ENCODE measurements at regions not wholly inside any gene's neighbourhood (a gene's known extent, or its start where the extent isn't known, plus 50 kb on each side); places are given as distances from the start of the nearest gene placed in this dataset.

DNA sequence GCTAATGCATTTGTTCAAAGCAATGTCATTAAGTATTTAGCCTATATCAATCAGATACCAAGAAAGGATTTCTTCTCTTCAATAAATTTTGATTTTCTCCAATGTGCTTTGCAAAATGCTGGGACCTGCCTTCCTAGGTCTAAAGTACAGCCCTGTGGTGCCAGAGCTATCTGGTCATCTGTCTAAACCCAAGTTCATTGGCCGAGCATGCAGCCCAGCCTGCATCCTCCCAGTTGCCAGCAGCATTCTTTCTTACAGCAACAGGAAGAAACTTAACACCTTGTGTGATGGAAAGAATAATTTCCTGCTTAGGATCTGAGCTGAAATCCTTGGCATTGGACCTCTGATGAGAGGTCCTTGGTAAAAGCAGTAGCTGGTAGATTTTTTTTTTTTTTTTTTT, 310.0 kb downstream of the RBM26 start:
- H3K36me3 Mint-ChIP-seq (ENCODE audit: low read depth) = no peaks in the 10 kb centered on the region
- no peak for DNase-seq
- no peaks in the 10 kb centered on the region for H3K9me3 Mint-ChIP-seq
- no peaks in the 10 kb centered on the region for H3K4me1 Mint-ChIP-seq
- no peak overlapping the region for H3K27ac Mint-ChIP-seq
- no peak overlapping the region for H3K4me3 Mint-ChIP-seq
- intact Hi-C loops (cut with micrococcal nuclease) = no loop called here
- peaks cover 2% of the 10 kb centered on the region for H3K27me3 Mint-ChIP-seq

DNA sequence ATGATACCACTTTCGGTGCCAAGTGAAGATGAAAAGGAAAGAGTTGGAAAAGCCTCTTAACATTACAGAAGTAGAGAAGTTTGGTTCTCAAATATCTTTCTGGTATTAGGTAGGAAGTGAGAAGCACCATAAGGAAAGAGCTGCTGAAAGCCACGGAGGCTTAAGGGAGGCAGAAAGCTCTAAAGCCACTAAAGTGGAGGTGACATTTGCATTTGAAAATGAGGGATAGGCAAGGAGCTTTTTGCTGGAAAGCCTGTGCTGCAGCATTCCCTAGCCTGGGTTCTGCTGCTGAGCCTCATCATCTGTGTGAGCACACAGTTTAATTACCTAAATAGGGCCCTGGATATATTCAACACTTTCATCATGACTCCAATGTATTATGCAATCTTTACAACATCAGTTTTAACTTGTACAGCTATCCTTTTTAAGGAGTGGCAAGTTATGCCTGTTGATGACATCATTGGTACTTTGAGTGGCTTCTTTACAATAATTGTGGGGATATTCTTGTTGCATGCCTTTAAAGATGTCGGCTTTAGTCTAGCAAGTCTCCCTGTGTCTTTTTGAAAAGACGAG, 315.4 kb downstream of the RBM26 start:
- Mint-ChIP-seq H3K4me1 (no peaks in the 10 kb centered on the region), H3K4me3 (no peak overlapping the region), H3K36me3 (ENCODE audit: low read depth) (no peaks in the 10 kb centered on the region), H3K27me3 (peaks cover 9% of the 10 kb centered on the region), H3K27ac (no peak overlapping the region), H3K9me3 (no peaks in the 10 kb centered on the region)
- DNase-seq = no peak
- intact Hi-C loops (cut with micrococcal nuclease) = no loop called here

DNA sequence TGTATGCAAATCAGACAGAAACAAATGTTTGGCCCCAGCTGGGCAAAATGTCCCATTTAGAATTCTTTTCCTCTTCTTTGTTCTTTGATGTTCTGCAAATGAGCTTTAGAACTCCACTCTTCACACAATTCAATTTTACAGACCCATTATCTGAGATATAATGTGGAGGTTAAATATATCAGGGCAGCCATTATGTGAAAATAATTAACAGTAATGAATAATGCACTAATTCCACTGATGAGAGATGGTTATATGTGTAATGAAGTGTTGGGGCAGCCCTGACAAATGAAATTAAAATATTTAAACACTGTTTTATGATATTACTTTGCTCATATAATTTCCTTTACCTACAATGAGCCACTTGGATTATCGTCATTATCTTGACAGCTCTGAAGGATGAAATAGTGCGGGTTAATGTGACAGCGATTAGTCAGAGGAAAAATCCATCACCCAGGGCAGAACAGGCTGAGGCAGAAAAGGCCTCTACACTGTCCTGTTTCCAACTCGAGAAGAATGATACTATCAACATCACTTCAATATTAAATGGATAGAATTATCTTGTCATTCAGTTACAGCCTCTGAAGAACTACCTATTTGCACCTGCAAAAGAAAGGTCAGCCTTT, 321.1 kb downstream of the RBM26 start:
- Mint-ChIP-seq H3K9me3 (no peaks in the 10 kb centered on the region), H3K27ac (no peak overlapping the region), H3K27me3 (peaks cover 4% of the 10 kb centered on the region), H3K4me3 (no peak overlapping the region), H3K36me3 (ENCODE audit: low read depth) (no peaks in the 10 kb centered on the region), H3K4me1 (no peaks in the 10 kb centered on the region)
- intact Hi-C loops (cut with micrococcal nuclease) = no loop called here
- no peak for DNase-seq

DNA sequence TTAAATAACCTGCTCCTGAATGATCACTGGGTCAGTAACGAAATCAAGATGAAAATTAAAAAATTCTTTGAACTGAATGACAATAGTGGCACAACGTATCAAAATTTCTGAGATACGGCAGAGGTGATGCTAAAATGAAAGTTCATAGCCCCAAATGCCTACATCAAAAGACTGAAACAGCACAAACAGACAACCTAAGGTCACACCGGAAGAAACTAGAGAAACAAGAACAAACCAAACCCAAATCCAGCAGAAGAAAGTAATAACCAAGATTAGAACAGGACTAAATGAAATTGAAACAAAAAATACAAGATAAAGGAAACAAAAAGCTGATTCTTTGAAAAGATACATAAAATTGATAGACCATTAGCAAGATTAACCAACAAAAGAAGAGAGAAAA, 324.1 kb downstream of the RBM26 start:
- DNase-seq = no peak
- Mint-ChIP-seq H3K27ac (no peak overlapping the region), H3K27me3 (peaks cover 2% of the 10 kb centered on the region), H3K9me3 (no peaks in the 10 kb centered on the region), H3K36me3 (ENCODE audit: low read depth) (no peaks in the 10 kb centered on the region), H3K4me1 (peaks cover 5% of the 10 kb centered on the region), H3K4me3 (no peak overlapping the region)
- intact Hi-C loops (cut with micrococcal nuclease) = no loop called here

DNA sequence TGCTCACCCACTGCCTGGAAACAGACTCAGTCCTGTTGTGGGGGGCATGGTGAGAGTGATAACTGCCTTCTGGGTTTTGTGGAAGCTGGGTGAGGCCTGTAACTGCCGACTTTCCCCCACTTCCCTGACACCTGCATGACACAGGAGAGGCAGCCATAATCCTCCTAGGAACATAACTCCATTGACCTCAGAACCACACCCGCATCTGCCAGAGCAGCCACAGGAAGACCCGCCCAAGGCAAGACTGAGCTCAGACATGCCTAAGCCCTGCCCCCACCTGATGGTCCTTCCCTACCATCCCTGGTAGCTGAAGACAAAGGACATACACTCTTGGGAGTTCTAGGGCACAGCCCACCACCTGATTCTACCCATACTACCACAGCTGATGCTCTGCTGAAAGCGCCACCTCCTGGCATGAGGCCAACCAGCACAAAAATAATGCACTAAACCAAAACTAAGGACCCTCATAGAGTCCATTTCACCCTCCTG, 326.7 kb downstream of the RBM26 start:
- H3K4me3 Mint-ChIP-seq = no peak overlapping the region
- H3K4me1 Mint-ChIP-seq = peaks cover 5% of the 10 kb centered on the region
- peaks cover 6% of the 10 kb centered on the region for H3K27me3 Mint-ChIP-seq
- DNase-seq = no peak
- intact Hi-C loops (cut with micrococcal nuclease) = no loop called here
- no peaks in the 10 kb centered on the region for H3K36me3 Mint-ChIP-seq (ENCODE audit: low read depth)
- H3K27ac Mint-ChIP-seq = no peak overlapping the region
- H3K9me3 Mint-ChIP-seq = no peaks in the 10 kb centered on the region

DNA sequence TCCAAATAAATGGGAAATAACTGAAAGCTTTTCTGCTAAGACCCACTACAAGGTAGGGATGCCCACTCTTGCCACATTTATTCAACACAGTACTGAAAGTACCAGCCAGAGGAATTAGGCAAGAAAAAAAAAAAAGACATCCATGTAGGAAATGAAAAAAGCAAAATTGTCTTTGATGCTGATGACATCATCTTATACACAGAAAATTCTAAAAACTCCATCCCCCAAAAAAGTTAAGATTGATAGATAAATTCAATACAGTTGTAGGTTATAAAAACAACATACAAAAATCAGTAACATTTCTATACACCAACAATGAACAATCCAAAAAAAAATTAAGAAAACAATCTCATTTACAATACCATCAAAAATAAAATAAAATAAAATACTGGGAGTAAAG, 330.4 kb downstream of the RBM26 start:
- no peaks in the 10 kb centered on the region for H3K36me3 Mint-ChIP-seq (ENCODE audit: low read depth)
- H3K4me1 Mint-ChIP-seq = peaks cover 5% of the 10 kb centered on the region
- H3K4me3 Mint-ChIP-seq = no peak overlapping the region
- peaks cover 11% of the 10 kb centered on the region for H3K27me3 Mint-ChIP-seq
- intact Hi-C loops (cut with micrococcal nuclease) = no loop called here
- no peak overlapping the region for H3K27ac Mint-ChIP-seq
- H3K9me3 Mint-ChIP-seq = no peaks in the 10 kb centered on the region
- DNase-seq = no peak

DNA sequence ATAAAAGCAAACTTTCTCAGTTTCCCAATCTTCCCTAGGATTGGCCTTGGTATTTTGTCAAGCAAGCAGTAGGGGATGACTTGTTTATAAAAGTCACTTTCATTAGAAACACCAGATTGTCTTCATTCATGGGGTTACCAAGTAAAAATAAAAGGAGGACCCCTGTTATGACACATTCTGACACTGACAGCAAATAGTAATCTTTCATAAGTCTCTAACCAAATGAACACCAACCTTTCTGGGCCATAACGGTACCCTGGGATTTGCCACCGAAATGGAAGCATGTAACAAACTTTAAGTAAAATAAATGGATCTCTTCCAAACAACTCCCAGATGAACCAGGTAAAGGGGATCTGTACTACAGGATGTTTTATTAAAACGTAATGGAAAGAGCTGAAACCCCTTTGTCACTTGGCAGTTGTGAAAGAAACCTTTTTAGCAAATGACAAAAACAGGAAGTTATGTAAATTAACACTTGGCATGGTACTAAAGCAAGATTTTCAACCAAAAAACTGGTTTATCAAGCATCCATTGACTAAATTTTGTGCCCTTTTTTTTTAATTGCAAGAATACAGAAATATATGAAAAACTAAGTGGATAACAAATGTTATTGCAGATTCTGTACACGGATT, 335.6 kb downstream of the RBM26 start:
- Mint-ChIP-seq H3K27ac (no peak overlapping the region), H3K4me1 (no peaks in the 10 kb centered on the region), H3K9me3 (no peaks in the 10 kb centered on the region), H3K27me3 (peaks cover 17% of the 10 kb centered on the region), H3K4me3 (no peak overlapping the region), H3K36me3 (ENCODE audit: low read depth) (no peaks in the 10 kb centered on the region)
- DNase-seq = no peak
- intact Hi-C loops (cut with micrococcal nuclease) = no loop called here

DNA sequence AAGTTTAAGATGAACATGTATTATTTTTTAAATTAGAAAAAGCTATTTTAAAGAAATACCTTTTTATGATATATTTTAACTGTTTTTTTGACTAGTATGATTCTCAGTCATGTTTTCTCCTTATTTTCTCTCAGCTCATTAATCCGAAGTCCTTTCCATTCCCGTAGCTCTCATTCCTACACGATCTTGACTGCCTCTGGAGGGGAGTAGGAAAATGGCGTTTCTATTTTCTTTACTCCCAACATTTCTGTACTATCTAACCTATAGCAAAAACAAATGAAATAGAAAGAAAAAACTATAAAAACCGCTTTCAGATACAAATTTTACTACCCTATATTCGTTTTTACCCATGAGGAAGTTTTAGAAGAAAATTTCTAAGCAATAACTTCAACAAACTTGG, 343.8 kb downstream of the RBM26 start:
- no peak for DNase-seq
- intact Hi-C loops (cut with micrococcal nuclease) = no loop called here
- Mint-ChIP-seq H3K4me3 (no peak overlapping the region), H3K9me3 (no peaks in the 10 kb centered on the region), H3K36me3 (ENCODE audit: low read depth) (no peaks in the 10 kb centered on the region), H3K4me1 (no peaks in the 10 kb centered on the region), H3K27ac (no peak overlapping the region), H3K27me3 (peaks cover 1% of the 10 kb centered on the region)

DNA sequence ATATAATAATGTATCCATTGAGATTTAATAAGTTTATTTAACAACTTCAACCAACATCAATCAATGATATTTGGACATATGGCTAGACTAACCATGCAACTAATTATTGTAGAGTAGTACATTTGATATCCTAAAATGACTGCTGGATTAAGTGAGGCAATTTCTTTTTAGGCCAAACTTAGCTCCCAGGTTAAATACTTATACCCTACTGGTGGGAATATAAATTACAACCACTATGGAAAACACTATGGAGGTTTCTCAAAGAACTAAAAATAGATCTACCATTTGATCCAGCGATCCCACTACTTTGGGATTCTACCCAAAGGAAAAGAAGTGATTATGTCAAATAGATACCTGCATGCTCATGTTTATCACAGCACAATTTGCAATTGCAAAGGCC, 345.8 kb downstream of the RBM26 start:
- H3K4me1 Mint-ChIP-seq = no peaks in the 10 kb centered on the region
- peaks cover 1% of the 10 kb centered on the region for H3K27me3 Mint-ChIP-seq
- H3K4me3 Mint-ChIP-seq = no peak overlapping the region
- no peaks in the 10 kb centered on the region for H3K9me3 Mint-ChIP-seq
- H3K27ac Mint-ChIP-seq = no peak overlapping the region
- intact Hi-C loops (cut with micrococcal nuclease) = no loop called here
- no peaks in the 10 kb centered on the region for H3K36me3 Mint-ChIP-seq (ENCODE audit: low read depth)
- DNase-seq = no peak

DNA sequence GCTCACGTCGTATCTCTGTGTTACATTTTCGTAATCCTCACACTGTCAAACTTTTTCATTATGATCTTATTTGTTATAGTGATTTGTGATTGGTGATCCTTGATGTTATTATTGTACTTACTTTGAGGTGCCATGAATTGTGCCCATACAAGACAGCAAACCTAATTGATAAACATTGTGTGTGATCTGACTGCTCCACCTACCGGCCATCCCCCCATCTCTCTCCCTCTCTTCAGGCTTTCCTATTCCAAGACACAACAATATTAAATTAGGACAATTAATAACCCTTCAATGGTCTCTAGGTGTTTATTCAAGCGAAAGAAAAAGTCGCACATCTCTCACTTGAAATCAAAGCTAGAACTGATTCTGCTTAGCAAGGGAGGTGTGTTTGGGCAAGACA, 349.3 kb downstream of the RBM26 start:
- Mint-ChIP-seq H3K27ac (no peak overlapping the region), H3K9me3 (no peaks in the 10 kb centered on the region), H3K27me3 (peaks cover 1% of the 10 kb centered on the region), H3K36me3 (ENCODE audit: low read depth) (no peaks in the 10 kb centered on the region), H3K4me1 (no peaks in the 10 kb centered on the region), H3K4me3 (no peak overlapping the region)
- no peak for DNase-seq
- intact Hi-C loops (cut with micrococcal nuclease) = no loop called here

DNA sequence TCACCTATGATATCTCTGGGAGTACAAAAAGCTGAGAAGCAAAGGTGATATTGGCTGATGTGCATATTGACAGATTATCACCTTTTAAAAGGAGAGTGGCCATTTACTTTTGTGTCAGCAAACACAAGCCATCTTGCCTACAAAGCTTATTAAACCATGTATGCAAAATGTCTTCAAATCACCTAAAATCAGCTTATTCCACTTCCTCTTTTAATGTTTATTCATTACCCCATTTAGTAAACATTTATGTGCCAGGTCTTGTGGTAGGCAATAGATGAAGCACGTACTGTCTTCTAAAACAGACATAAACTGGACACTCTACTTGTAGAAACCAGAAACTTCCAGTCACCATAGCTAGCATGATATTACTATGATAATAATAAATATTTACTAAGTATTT, 354.6 kb downstream of the RBM26 start:
- intact Hi-C loops (cut with micrococcal nuclease) = no loop called here
- H3K4me1 Mint-ChIP-seq = no peaks in the 10 kb centered on the region
- H3K4me3 Mint-ChIP-seq = no peak overlapping the region
- H3K27ac Mint-ChIP-seq = no peak overlapping the region
- no peaks in the 10 kb centered on the region for H3K36me3 Mint-ChIP-seq (ENCODE audit: low read depth)
- DNase-seq = no peak
- H3K27me3 Mint-ChIP-seq = peaks cover 5% of the 10 kb centered on the region
- no peaks in the 10 kb centered on the region for H3K9me3 Mint-ChIP-seq

DNA sequence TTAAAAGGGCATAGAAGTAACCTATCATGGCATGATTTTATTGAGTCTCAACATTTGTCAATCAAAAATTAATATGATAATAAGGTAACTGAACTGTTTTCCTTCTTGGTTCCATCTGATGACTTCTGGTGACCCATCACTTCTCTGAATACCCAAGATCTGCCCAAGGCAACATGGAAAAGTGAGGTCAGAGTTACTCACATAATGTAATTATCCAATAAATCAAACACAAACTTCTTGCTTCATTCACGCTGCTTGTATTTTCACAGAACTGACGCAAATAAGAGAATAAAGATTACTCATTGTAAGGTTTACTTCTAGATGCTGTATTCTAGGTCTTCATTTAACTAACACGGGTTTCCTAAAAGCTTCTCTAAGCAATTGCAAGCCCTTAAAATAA, 361.6 kb downstream of the RBM26 start:
- peaks cover 5% of the 10 kb centered on the region for H3K27me3 Mint-ChIP-seq
- no peaks in the 10 kb centered on the region for H3K4me1 Mint-ChIP-seq
- no peak overlapping the region for H3K4me3 Mint-ChIP-seq
- no peaks in the 10 kb centered on the region for H3K36me3 Mint-ChIP-seq (ENCODE audit: low read depth)
- H3K27ac Mint-ChIP-seq = no peak overlapping the region
- intact Hi-C loops (cut with micrococcal nuclease) = no loop called here
- no peaks in the 10 kb centered on the region for H3K9me3 Mint-ChIP-seq
- no peak for DNase-seq

DNA sequence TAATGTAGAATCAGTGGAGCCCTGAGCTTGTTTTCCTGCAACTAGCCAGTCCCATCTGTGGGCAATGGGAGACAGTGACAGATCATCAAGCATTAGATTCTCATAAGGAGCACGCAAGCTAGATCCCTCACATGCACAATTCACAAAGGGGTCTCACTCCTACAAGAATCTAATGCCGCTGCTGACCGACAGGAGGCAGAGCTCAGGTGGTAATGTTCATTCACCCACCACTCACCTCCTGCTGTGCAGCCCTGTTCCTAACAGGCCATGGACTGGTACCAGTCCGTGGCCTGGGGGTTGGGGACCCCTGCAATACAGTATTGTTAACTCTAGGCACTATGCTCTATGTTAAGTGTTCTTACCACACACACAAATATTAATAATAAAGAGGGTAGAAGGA, 362.8 kb downstream of the RBM26 start:
- H3K36me3 Mint-ChIP-seq (ENCODE audit: low read depth) = no peaks in the 10 kb centered on the region
- peaks cover 5% of the 10 kb centered on the region for H3K27me3 Mint-ChIP-seq
- H3K4me1 Mint-ChIP-seq = no peaks in the 10 kb centered on the region
- H3K27ac Mint-ChIP-seq = no peak overlapping the region
- no peak overlapping the region for H3K4me3 Mint-ChIP-seq
- intact Hi-C loops (cut with micrococcal nuclease) = no loop called here
- DNase-seq = no peak
- H3K9me3 Mint-ChIP-seq = no peaks in the 10 kb centered on the region

DNA sequence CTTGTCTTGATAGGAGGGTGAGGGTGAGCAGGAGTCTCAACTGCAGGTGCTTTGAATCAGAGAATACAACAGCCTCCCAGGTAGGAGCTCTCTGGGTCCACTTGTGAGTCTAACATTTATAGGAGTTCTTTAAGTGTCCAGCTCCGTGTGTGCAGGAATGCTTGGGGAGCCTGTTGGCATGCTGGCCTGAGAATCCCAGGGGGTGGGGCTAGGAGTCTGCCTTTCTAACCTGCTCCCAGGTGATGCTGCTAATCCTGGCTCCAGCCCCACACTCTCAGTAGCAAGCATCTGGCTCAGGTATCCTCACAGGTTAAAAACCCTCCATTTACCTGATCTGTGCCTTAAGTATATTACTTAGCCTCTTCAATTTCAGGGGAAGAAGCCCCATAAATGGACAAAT, 368.9 kb downstream of the RBM26 start:
- Mint-ChIP-seq H3K4me1 (no peaks in the 10 kb centered on the region), H3K27me3 (peaks cover 2% of the 10 kb centered on the region), H3K4me3 (no peak overlapping the region), H3K9me3 (no peaks in the 10 kb centered on the region), H3K27ac (no peak overlapping the region), H3K36me3 (ENCODE audit: low read depth) (no peaks in the 10 kb centered on the region)
- intact Hi-C loops (cut with micrococcal nuclease) = no loop called here
- no peak for DNase-seq

DNA sequence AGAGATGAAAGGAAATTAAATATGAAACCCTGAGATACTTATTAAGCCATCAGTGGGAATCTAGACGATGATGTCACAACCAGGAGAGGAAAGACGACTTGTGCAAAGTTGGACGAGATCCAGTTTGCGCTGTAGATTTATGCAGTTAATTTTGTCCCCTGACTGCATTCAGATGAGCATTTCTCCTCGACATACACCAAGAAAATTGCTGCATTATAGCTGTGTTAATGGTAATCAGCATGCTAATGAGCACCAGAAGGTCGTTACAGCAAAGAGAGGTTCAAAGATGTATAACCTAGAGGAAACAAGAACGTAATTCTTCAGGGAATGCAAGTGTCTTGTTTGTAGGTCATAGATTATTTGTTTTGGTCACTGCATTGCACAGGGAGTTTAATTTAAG, 371.7 kb downstream of the RBM26 start:
- H3K9me3 Mint-ChIP-seq = no peaks in the 10 kb centered on the region
- H3K4me3 Mint-ChIP-seq = no peak overlapping the region
- DNase-seq = no peak
- H3K36me3 Mint-ChIP-seq (ENCODE audit: low read depth) = no peaks in the 10 kb centered on the region
- H3K4me1 Mint-ChIP-seq = no peaks in the 10 kb centered on the region
- no peak overlapping the region for H3K27ac Mint-ChIP-seq
- H3K27me3 Mint-ChIP-seq = peaks cover 2% of the 10 kb centered on the region
- intact Hi-C loops (cut with micrococcal nuclease) = no loop called here

Data from activated CD4-positive, alpha-beta T cell treated with anti-CD3 and anti-CD28 coated beads, Interleukin-2, amount 10 ng/mL, durations not matched to agents 24 days and 14 days (primary cell).